Upper lobe of right lung (tissue), 1 donor: ENCODE measurements at regions not wholly inside any gene's neighbourhood (a gene's known extent, or its start where the extent isn't known, plus 50 kb on each side); places are given as distances from the start of the nearest gene placed in this dataset.

Source experiments
- ATAC-seq: fragments of 200-7000 bp; cut with Tn5 transposase; one replicate; pipeline ENCODE4 v1.9.1; 2020; ENCODE audit warnings: mild to moderate bottlenecking, moderate library complexity
- DNase-seq: peaks from one replicate; pipeline ENCODE4 v3.0.0-alpha.2; 2020
- H3K27ac ChIP-seq: fragments of 200-600 bp; one replicate; pipeline ENCODE4 v1.8.0; 2022
- H3K27me3 ChIP-seq: fragments of 200-600 bp; one replicate; pipeline ENCODE4 v1.8.0; 2022; ENCODE audit warnings: mild to moderate bottlenecking
- H3K36me3 ChIP-seq: fragments of 200-600 bp; one replicate; pipeline ENCODE4 v1.8.0; 2022
- H3K4me1 ChIP-seq: fragments of 200-600 bp; one replicate; pipeline ENCODE4 v1.8.0; 2022
- H3K4me3 ChIP-seq: fragments of 200-600 bp; one replicate; pipeline ENCODE4 v1.8.0; 2022; ENCODE audit warnings: mild to moderate bottlenecking
- H3K9me3 ChIP-seq: fragments of 200-600 bp; one replicate; pipeline ENCODE4 v1.8.0; 2022
- CTCF ChIP-seq: fragments of 200-600 bp; IDR thresholded peaks from one replicate; pipeline ENCODE4 v1.8.0; 2022; ENCODE audit warnings: antibody characterized with exemption
- intact Hi-C: fragments of 100-400 bp; cut with DNase I; formaldehyde crosslinking; loops from one replicate; pipeline ENCODE4 v1.11.0; 2022
- donor health status: DM: no; HTN: yes; CAD: no; lungs with severe emphysema.

DNA sequence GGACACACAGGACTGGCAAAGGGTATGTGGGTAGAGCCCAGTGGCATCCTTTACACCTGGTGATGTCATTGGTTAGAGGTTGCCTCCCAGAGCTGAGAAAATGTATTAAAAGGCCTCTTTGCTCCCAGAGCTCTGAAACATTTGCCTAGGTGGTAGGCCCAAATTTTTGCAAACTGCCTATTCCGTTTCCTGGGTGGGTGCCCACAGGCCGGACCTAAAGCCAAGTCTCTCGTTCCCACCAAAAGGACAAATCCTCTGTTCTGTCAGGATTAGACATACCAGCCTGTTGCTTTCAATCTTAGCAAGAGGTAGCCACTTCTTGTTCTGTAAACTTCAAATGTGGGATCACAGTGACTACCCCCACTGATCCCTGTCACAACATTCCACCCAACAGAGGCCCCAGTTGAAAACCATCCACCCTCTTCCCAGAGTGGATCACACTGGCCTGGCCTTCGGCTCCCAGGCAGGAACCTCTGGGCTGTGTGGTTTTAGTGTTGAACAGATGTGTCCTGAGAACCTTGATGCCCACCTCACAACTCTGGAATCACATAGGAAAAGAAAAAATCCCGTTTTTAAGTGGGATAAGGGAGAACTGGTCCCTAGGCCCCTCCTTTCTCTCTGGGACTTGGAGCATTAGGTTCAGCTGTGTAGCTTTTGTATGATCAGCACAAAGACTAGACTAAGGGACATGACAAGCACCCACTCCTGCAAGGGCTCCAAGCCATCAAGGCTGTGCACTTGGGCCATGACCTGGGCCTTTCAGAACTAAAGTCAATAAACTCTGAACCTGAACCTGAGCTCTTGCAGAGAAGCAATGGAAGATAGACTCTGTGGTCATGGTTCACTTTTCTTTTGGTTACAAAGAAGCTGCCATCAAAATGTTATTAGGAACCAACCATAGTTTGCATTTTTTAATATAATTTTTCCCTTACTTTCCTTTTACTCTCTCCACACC is 211.3 kb downstream of the CYP26B1 start:
- H3K27me3 ChIP-seq, result no peaks in the 10 kb centered on the region
- intact Hi-C loops, result no loop called here
- no peaks in the 10 kb centered on the region for H3K36me3 ChIP-seq
- H3K27ac ChIP-seq, result no peak overlapping the region
- H3K4me1 ChIP-seq, result no peaks in the 10 kb centered on the region
- no peak overlapping the region for H3K4me3 ChIP-seq
- no peak for ATAC-seq
- no peaks in the 10 kb centered on the region for H3K9me3 ChIP-seq
- no peak for TF ChIP-seq CTCF
- no peak for DNase-seq

DNA sequence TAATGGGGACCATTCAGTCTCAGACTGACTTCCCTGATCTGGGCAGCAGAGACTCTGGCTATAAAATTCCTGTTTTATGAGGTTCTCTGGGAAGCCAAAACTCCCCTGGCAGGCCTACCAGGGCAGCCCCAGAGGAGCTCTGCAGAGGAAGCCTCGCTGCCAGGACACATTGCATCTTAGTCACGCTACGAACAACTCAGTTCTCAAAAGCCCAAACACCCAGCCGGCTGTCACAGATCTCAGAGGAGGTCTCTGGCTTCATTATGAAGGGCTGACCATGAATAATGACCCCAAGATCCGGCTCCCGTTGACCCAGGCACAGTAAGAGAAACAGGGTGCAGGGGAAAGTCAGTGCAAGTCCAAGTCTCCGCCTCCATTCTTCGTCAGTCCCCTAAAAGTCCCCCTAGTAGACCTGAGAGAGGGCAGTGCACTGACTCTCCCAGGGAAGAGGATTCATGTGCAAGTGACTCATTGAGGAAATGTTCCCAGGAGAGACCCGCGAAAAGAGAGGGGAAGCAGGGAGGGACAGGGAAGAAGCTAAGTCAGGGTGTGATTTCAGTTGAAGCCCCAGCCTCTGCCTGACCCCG is 212.3 kb downstream of the CYP26B1 start:
- Histone ChIP-seq H3K27me3 (no peaks in the 10 kb centered on the region), H3K27ac (no peak overlapping the region), H3K9me3 (no peaks in the 10 kb centered on the region), H3K36me3 (no peaks in the 10 kb centered on the region), H3K4me1 (no peaks in the 10 kb centered on the region), H3K4me3 (no peak overlapping the region)
- ATAC-seq, result peak; percentile 4
- intact Hi-C loops, result no loop called here
- DNase-seq, result peak; percentile 56
- no peak for TF ChIP-seq CTCF

- DNase-seq, result peak; percentile 61
Measured at GRCh38 chr2:71934595-71935261, 212.9 kb downstream of the CYP26B1 start.

GRCh38 chr2:71934320-71934593 is 213.4 kb downstream of the CYP26B1 start:
- intact Hi-C loops, result no loop called here
- Histone ChIP-seq H3K4me1 (no peaks in the 10 kb centered on the region), H3K27me3 (no peaks in the 10 kb centered on the region), H3K27ac (no peak overlapping the region), H3K4me3 (no peak overlapping the region), H3K36me3 (no peaks in the 10 kb centered on the region), H3K9me3 (no peaks in the 10 kb centered on the region)
- ATAC-seq (no peak), DNase-seq (no peak)
- no peak for TF ChIP-seq CTCF

More at GRCh38 chr2:71934595-71935261, 212.9 kb downstream of the CYP26B1 start:
- intact Hi-C loops, result no loop called here
- no peak overlapping the region for H3K4me3 ChIP-seq
- no peaks in the 10 kb centered on the region for H3K4me1 ChIP-seq
- H3K9me3 ChIP-seq, result no peaks in the 10 kb centered on the region
- peak overlapping the region; percentile 20 for H3K27ac ChIP-seq
- TF ChIP-seq CTCF, result no peak
- H3K36me3 ChIP-seq, result no peaks in the 10 kb centered on the region
- ATAC-seq, result peak; percentile 7
- H3K27me3 ChIP-seq, result no peaks in the 10 kb centered on the region

GRCh38 chr2:71933467-71934319 is 214.0 kb downstream of the CYP26B1 start:
- no peak overlapping the region for H3K4me3 ChIP-seq
- H3K36me3 ChIP-seq, result no peaks in the 10 kb centered on the region
- no peaks in the 10 kb centered on the region for H3K4me1 ChIP-seq
- ATAC-seq, result no peak
- no peaks in the 10 kb centered on the region for H3K27me3 ChIP-seq
- no peaks in the 10 kb centered on the region for H3K9me3 ChIP-seq
- no peak for TF ChIP-seq CTCF
- peak; percentile 46 for DNase-seq
- no peak overlapping the region for H3K27ac ChIP-seq
- intact Hi-C loops, result no loop called here
